Stimulated activated CD4-positive, alpha-beta T cell treated with anti-CD3 and anti-CD28 coated beads, Interleukin-15, amount 100 ng/mL, for 48 hours (primary cell): ENCODE measurements at regions not wholly inside any gene's neighbourhood (a gene's known extent, or its start where the extent isn't known, plus 50 kb on each side); places are given as distances from the start of the nearest gene placed in this dataset.

Experiments used
- DNase-seq, 2 donors: peaks; one replicate each; pipeline ENCODE4 v3.0.0-alpha.2; 2020; ENCODE audit warnings: low read depth in 2 of 2

GRCh38 chr2:153105829-153106578, 372.6 kb downstream of the RPRM start:
- DNase-seq, result no peak

- DNase-seq, result no peak
These were observed 377.4 kb downstream of the RPRM start for GRCh38 chr2:153101187-153101586.

- no peak for DNase-seq
These were observed 378.4 kb downstream of the RPRM start for GRCh38 chr2:153100151-153100550.

- no peak for DNase-seq
These were observed 379.7 kb downstream of the ARL6IP6 start for GRCh38 chr2:153098073-153098472.

GRCh38 chr2:153096272-153096671, 377.9 kb downstream of the ARL6IP6 start:
- DNase-seq, result no peak

- no peak for DNase-seq
These were observed 372.9 kb downstream of the ARL6IP6 start for GRCh38 chr2:153091344-153091743.

- DNase-seq, result no peak
These were observed 360.9 kb downstream of the ARL6IP6 start for GRCh38 chr2:153079315-153079714.

- no peak for DNase-seq
These were observed 358.9 kb downstream of the ARL6IP6 start for GRCh38 chr2:153077311-153077710.

GRCh38 chr2:153074207-153074606, 355.8 kb downstream of the ARL6IP6 start:
- DNase-seq, result no peak

GRCh38 chr2:153072813-153073212, 354.4 kb downstream of the ARL6IP6 start:
- no peak for DNase-seq

GRCh38 chr2:153072077-153072476, 353.7 kb downstream of the ARL6IP6 start:
- no peak for DNase-seq

- no peak for DNase-seq
These were observed 352.7 kb downstream of the ARL6IP6 start for GRCh38 chr2:153071090-153071489.

GRCh38 chr2:153068915-153069314, 350.5 kb downstream of the ARL6IP6 start:
- no peak for DNase-seq

- DNase-seq, result no peak
These were observed 349.6 kb downstream of the ARL6IP6 start for GRCh38 chr2:153068052-153068451.

- DNase-seq, result no peak
These were observed 341.1 kb downstream of the ARL6IP6 start for GRCh38 chr2:153059338-153060052.

- no peak for DNase-seq
These were observed 339.3 kb downstream of the ARL6IP6 start for GRCh38 chr2:153057743-153058142.

GRCh38 chr2:153055182-153055581, 336.8 kb downstream of the ARL6IP6 start:
- DNase-seq, result no peak

GRCh38 chr2:153052807-153053559, 334.6 kb downstream of the ARL6IP6 start:
- no peak for DNase-seq

GRCh38 chr2:153047220-153047619, 328.8 kb downstream of the ARL6IP6 start:
- DNase-seq, result no peak

GRCh38 chr2:153043385-153043784, 325.0 kb downstream of the ARL6IP6 start:
- DNase-seq, result no peak

GRCh38 chr2:153028626-153029025, 310.2 kb downstream of the ARL6IP6 start:
- no peak for DNase-seq

GRCh38 chr2:153027533-153027932, 309.1 kb downstream of the ARL6IP6 start:
- no peak for DNase-seq

- DNase-seq, result no peak
These were observed 301.8 kb downstream of the ARL6IP6 start for GRCh38 chr2:153020201-153020600.
